ENCODE measurements at regions not wholly inside any gene's neighbourhood (a gene's known extent, or its start where the extent isn't known, plus 50 kb on each side); places are given as distances from the start of the nearest gene placed in this dataset.

DNA sequence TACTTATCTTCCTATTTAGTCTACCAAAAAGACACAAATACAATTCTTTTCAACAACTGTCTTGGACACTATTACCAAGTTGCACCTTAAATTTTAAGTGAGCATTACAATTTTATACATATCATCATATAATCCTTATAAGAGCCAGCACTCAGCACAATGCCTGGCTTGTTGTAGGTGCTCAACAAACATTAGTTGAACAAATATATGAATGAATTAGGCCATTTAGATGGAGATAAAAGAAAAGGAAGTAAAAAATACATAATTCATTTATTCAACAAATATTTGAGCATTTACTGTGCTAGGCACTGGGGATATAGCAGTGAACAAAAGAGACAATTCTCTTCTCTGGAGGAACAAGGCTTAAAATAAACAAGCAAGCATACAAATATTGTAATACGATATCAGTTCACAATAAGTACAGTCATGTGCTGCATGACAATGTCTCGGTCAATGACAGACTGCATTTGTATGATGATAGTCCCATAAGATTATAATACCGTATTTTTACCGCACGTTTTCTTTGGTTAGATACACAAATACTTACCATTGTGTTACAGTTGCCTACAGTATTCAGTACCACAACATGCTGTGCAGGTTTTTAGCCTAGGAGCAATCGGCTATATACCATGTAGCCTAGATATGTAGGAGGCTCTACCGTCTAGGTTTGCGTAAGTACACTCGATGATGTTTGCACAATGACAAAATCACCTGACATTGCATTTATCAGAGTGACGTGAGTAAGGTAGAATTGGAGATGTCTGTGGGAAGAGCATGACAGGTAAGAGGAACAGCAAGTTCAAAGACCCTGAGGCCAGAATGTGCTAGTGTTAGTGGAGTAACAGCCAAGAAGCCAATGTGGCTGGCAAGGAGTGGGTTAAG lies 86.4 kb upstream of the HS3ST2 start:
- POLR2A ChIA-PET: no interaction called here
- peaks cover 14% of the 10 kb centered on the region for H3K27me3 Mint-ChIP-seq
- no peaks in the 10 kb centered on the region for H3K4me1 Mint-ChIP-seq
- no peaks in the 10 kb centered on the region for H3K9me3 Mint-ChIP-seq (ENCODE audit: low read depth)
- H3K27ac Mint-ChIP-seq: no peak overlapping the region
- intact Hi-C loops (cut with DNase I, micrococcal nuclease): no loop called here
- no peak for ATAC-seq
- H3K4me3 Mint-ChIP-seq: no peak overlapping the region
- DNase-seq: no peak
- CTCF ChIA-PET: no interaction called here
- no peaks in the 10 kb centered on the region for H3K36me3 Mint-ChIP-seq (ENCODE audit: low read depth)

DNA sequence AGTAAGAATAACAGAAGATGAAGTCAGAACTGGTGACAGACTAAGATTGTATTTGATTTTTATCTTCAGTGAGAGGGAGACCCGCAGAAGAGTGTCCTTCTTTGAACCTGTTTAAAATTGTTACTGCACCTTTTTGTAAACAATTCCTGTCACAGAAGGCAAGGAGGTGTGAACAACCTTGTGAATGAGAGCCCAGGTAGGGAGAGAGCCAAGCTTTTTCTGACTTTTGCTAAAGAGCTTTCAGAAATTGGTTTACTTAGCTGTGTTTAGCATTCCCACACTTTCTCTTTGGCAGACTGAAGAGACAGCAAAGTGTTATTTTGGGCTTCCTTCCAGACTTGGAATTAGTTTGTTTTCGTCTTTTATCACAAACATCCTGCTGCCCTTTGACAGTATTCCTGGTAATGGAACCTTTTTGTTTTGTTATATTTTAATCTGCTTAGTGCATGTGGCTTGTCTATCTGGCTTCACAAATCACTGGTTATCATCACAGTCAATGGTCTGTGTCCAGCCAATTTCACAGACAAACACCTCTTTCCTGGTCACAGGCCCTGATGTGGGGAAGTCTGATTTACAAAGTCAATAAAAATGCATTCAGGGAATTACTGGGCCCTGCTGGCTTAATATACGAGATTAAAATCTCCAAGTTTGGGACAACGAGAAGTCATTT lies 85.7 kb upstream of the HS3ST2 start:
- no peak overlapping the region for H3K4me3 Mint-ChIP-seq
- no peak for ATAC-seq
- POLR2A ChIA-PET: no interaction called here

DNA sequence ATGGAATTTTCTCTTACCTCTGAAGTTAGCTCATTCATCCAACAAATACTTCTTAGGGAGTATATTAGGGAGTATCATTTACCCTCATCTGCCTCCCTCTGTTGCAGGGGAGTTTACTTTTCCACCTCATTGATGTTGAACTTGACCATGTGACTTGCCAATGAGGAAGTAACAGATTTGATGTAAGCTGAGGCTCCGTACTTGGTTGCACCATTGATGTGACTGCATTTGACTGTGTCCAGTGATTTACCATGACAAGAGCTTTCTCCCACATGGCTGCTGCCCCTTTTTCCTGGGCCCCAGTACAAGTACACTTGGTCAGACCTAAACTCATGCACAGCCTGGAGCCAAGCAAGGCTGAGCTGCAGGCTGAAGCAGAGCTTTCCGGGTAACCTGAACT lies 81.6 kb upstream of the HS3ST2 start:
- POLR2A ChIA-PET: no interaction called here
- no peak for ATAC-seq

More for the DNA sequence above, 85.7 kb upstream of the HS3ST2 start:
- CTCF ChIA-PET: no interaction called here
- H3K4me1 Mint-ChIP-seq: no peaks in the 10 kb centered on the region
- H3K36me3 Mint-ChIP-seq (ENCODE audit: low read depth): no peaks in the 10 kb centered on the region
- no peak overlapping the region for H3K27ac Mint-ChIP-seq
- intact Hi-C loops (cut with DNase I, micrococcal nuclease): no loop called here
- H3K27me3 Mint-ChIP-seq: peaks cover 17% of the 10 kb centered on the region
- H3K9me3 Mint-ChIP-seq (ENCODE audit: low read depth): no peaks in the 10 kb centered on the region
- no peak for DNase-seq

GRCh38 chr16:22732959-22733358 lies 81.0 kb upstream of the HS3ST2 start:
- ChIA-PET CTCF (interaction anchor here (0.6 kb wide), 2 partner anchors 187 to 1048 kb away, joined by 3 read pairs; no protein-coding TSS in a partner anchor), POLR2A (no interaction called here)
- Mint-ChIP-seq H3K27ac (no peak overlapping the region), H3K4me3 (no peak overlapping the region), H3K27me3 (peaks cover 16% of the 10 kb centered on the region), H3K36me3 (ENCODE audit: low read depth) (no peaks in the 10 kb centered on the region), H3K4me1 (no peaks in the 10 kb centered on the region), H3K9me3 (ENCODE audit: low read depth) (no peaks in the 10 kb centered on the region)
- intact Hi-C loops (cut with DNase I, micrococcal nuclease): no loop called here
- no peak for ATAC-seq
- DNase-seq: no peak

More for the DNA sequence above, 81.6 kb upstream of the HS3ST2 start:
- Mint-ChIP-seq H3K9me3 (ENCODE audit: low read depth) (no peaks in the 10 kb centered on the region), H3K27me3 (peaks cover 16% of the 10 kb centered on the region), H3K36me3 (ENCODE audit: low read depth) (no peaks in the 10 kb centered on the region), H3K4me1 (no peaks in the 10 kb centered on the region), H3K4me3 (no peak overlapping the region), H3K27ac (no peak overlapping the region)
- intact Hi-C loops (cut with DNase I, micrococcal nuclease): no loop called here
- DNase-seq: no peak
- CTCF ChIA-PET: interaction anchor here (0.6 kb wide), 1 partner anchor 188 kb away, joined by 3 read pairs; no protein-coding TSS in a partner anchor

GRCh38 chr16:22734368-22734767 lies 79.6 kb upstream of the HS3ST2 start:
- H3K27me3 Mint-ChIP-seq: peaks cover 8% of the 10 kb centered on the region
- ATAC-seq (no peak), DNase-seq (no peak)
- no peaks in the 10 kb centered on the region for H3K9me3 Mint-ChIP-seq (ENCODE audit: low read depth)
- no peaks in the 10 kb centered on the region for H3K4me1 Mint-ChIP-seq
- H3K36me3 Mint-ChIP-seq (ENCODE audit: low read depth): no peaks in the 10 kb centered on the region
- H3K27ac Mint-ChIP-seq: no peak overlapping the region
- POLR2A ChIA-PET: no interaction called here
- H3K4me3 Mint-ChIP-seq: no peak overlapping the region
- intact Hi-C loops (cut with DNase I, micrococcal nuclease): no loop called here
- CTCF ChIA-PET: no interaction called here

DNA sequence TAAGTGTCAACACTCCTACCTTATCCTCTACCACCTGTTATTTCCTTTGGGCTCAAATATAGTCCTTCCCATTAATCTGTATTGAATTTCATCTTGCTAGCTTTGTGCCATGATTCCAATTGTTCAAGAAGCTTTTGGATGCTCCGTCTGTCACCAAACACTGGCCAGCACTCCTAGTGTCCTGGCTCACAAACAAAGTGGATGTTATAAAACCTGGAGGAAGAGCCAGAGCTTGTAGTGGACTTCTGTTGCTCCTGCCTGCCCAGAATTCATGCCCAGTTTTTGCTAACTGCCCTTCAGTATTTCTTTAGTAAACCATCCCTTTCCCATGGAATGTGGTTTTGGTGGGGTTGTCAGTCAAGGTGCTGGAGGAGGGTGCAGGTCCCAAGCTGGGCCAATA lies 77.2 kb upstream of the HS3ST2 start:
- ATAC-seq (no peak), DNase-seq (no peak)
- intact Hi-C loops (cut with DNase I, micrococcal nuclease): no loop called here
- peaks cover 9% of the 10 kb centered on the region for H3K27me3 Mint-ChIP-seq
- no peak overlapping the region for H3K4me3 Mint-ChIP-seq
- H3K36me3 Mint-ChIP-seq (ENCODE audit: low read depth): no peaks in the 10 kb centered on the region
- H3K9me3 Mint-ChIP-seq (ENCODE audit: low read depth): no peaks in the 10 kb centered on the region
- H3K27ac Mint-ChIP-seq: no peak overlapping the region
- ChIA-PET CTCF (interaction anchor here (0.7 kb wide), 1 partner anchor 24 kb away, joined by 3 read pairs; no protein-coding TSS in a partner anchor), POLR2A (no interaction called here)
- H3K4me1 Mint-ChIP-seq: no peaks in the 10 kb centered on the region

DNA sequence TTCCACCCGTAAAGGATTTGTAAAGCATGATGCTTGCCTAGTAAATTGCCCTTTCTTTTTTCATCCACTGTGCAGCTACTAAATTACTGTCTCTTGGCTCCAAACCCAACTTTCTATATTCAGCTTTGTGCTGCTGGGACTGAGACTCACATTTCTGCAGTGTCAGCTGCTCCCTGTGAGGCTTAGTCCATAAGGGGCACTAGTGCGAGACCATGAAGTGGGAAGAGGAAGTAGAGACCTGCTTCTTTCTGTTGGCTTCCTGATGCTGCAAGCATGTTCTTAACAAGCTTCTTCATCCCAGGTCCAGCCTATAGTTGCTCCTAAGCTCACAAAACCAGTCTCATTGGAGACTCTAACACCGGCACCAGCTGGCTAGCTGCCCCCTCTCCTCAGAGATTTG lies 74.9 kb upstream of the HS3ST2 start:
- ChIA-PET POLR2A (interaction anchor here (0.6 kb wide), 1 partner anchor 50 kb away, joined by 5 read pairs; no protein-coding TSS in a partner anchor), CTCF (no interaction called here)
- DNase-seq (no peak), ATAC-seq (no peak)
- Mint-ChIP-seq H3K4me3 (no peak overlapping the region), H3K9me3 (ENCODE audit: low read depth) (peaks cover 5% of the 10 kb centered on the region), H3K27me3 (peaks cover 10% of the 10 kb centered on the region), H3K4me1 (no peaks in the 10 kb centered on the region), H3K36me3 (ENCODE audit: low read depth) (no peaks in the 10 kb centered on the region), H3K27ac (no peak overlapping the region)
- intact Hi-C loops (cut with DNase I, micrococcal nuclease): no loop called here

GRCh38 chr16:22743401-22743800 lies 70.6 kb upstream of the HS3ST2 start:
- CTCF ChIA-PET: no interaction called here
- DNase-seq: no peak
- intact Hi-C loops (cut with DNase I, micrococcal nuclease): no loop called here
- peaks cover 12% of the 10 kb centered on the region for H3K9me3 Mint-ChIP-seq (ENCODE audit: low read depth)
- H3K27me3 Mint-ChIP-seq: peaks cover 22% of the 10 kb centered on the region
- no peak overlapping the region for H3K4me3 Mint-ChIP-seq
- no peak for ATAC-seq
- POLR2A ChIA-PET: no interaction called here
- H3K36me3 Mint-ChIP-seq (ENCODE audit: low read depth): no peaks in the 10 kb centered on the region
- no peak overlapping the region for H3K27ac Mint-ChIP-seq
- H3K4me1 Mint-ChIP-seq: no peaks in the 10 kb centered on the region

DNA sequence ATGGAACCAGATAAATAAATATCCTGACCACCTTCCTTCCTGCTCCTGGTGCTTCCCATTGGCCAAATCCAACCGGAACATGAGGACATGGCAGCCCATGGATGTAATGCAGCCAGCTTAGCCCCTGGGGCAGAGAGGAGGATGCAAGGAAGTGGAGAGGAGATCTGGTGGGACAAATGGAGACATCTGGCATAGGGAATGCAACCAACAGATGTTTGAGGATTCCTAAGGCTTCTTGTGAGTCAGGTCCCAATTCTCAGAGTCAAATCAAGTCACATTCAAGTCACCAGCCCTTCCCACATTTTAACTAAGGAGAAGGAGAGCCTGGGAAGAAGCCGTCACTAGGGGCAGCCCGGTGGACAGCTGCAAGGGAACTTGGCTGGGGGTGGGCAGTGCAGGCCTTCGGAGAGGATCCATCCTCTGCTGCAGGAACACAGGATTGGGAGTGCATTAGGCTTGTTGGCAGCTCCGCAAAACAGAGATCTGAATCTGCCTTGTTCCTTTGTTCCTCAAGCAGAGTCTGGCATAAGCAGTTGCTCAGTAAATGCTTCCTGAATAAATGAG lies 62.8 kb upstream of the HS3ST2 start:
- DNase-seq (no peak), ATAC-seq (no peak)
- Mint-ChIP-seq H3K27me3 (peaks cover 5% of the 10 kb centered on the region), H3K4me1 (no peaks in the 10 kb centered on the region), H3K9me3 (ENCODE audit: low read depth) (peaks cover 3% of the 10 kb centered on the region), H3K27ac (no peak overlapping the region), H3K36me3 (ENCODE audit: low read depth) (no peaks in the 10 kb centered on the region), H3K4me3 (no peak overlapping the region)
- intact Hi-C loops (cut with DNase I, micrococcal nuclease): no loop called here
- POLR2A ChIA-PET: no interaction called here
- CTCF ChIA-PET: no interaction called here

GRCh38 chr16:22751685-22752084 lies 62.3 kb upstream of the HS3ST2 start:
- POLR2A ChIA-PET: no interaction called here

DNA sequence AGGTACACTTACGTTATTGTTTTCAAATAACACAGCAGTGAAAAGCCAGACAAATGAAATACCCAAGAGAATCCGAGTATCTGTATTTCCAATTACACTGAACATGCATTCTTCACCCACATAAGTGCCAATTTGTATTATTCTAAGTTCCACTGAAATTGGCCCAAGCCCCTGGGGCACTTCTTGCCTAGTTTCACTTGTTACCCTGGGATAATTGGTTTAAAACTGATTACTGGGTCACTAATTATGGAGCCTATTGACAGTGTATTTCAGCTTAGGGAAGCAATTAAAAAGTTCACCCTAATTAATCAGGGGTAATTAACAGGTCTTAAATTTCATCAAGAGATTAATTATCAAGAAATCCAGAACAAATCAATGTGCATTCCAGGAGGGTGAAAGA lies 60.5 kb upstream of the HS3ST2 start:
- DNase-seq (no peak), ATAC-seq (no peak)
- H3K9me3 Mint-ChIP-seq (ENCODE audit: low read depth): no peaks in the 10 kb centered on the region
- H3K4me3 Mint-ChIP-seq: no peak overlapping the region
- H3K36me3 Mint-ChIP-seq (ENCODE audit: low read depth): no peaks in the 10 kb centered on the region
- intact Hi-C loops (cut with DNase I, micrococcal nuclease): no loop called here
- H3K27me3 Mint-ChIP-seq: peaks cover 15% of the 10 kb centered on the region
- H3K27ac Mint-ChIP-seq: no peak overlapping the region
- POLR2A ChIA-PET: no interaction called here
- no peaks in the 10 kb centered on the region for H3K4me1 Mint-ChIP-seq
- CTCF ChIA-PET: no interaction called here

More at GRCh38 chr16:22751685-22752084, 62.3 kb upstream of the HS3ST2 start:
- no peak for ATAC-seq
- Mint-ChIP-seq H3K27ac (no peak overlapping the region), H3K4me1 (no peaks in the 10 kb centered on the region), H3K4me3 (no peak overlapping the region), H3K9me3 (ENCODE audit: low read depth) (no peaks in the 10 kb centered on the region), H3K36me3 (ENCODE audit: low read depth) (no peaks in the 10 kb centered on the region), H3K27me3 (peaks cover 7% of the 10 kb centered on the region)
- DNase-seq: no peak
- CTCF ChIA-PET: no interaction called here
- intact Hi-C loops (cut with DNase I, micrococcal nuclease): no loop called here

GRCh38 chr16:22754577-22754976 lies 59.4 kb upstream of the HS3ST2 start:
- H3K27me3 Mint-ChIP-seq: peaks cover 15% of the 10 kb centered on the region
- POLR2A ChIA-PET: no interaction called here
- intact Hi-C loops (cut with DNase I, micrococcal nuclease): no loop called here
- H3K4me3 Mint-ChIP-seq: no peak overlapping the region
- ATAC-seq: no peak
- no peaks in the 10 kb centered on the region for H3K4me1 Mint-ChIP-seq
- no peaks in the 10 kb centered on the region for H3K9me3 Mint-ChIP-seq (ENCODE audit: low read depth)
- no peaks in the 10 kb centered on the region for H3K36me3 Mint-ChIP-seq (ENCODE audit: low read depth)
- CTCF ChIA-PET: interaction anchor here (0.6 kb wide), 1 partner anchor 393 kb away, joined by 3 read pairs; no protein-coding TSS in a partner anchor
- H3K27ac Mint-ChIP-seq: no peak overlapping the region
- no peak for DNase-seq
